Astrocyte (in vitro differentiated cells and primary cell): ENCODE measurements at regions not wholly inside any gene's neighbourhood (a gene's known extent, or its start where the extent isn't known, plus 50 kb on each side); places are given as distances from the start of the nearest gene placed in this dataset.

Source experiments
- DNase-seq: peaks from one replicate; pipeline ENCODE4 v3.0.0-alpha.2; 2010; ENCODE audit warnings: low read depth
- FAIRE-seq: peaks from 2 replicates; lab custom pipeline; 2011; peaks lifted over from hg19 to GRCh38; lab: Jason Lieb, UNC
- H2AFZ ChIP-seq: 2 replicates; pipeline ENCODE4 v1.6.0; 2012; ENCODE audit warnings: low read depth, low read length, inconsistent platforms
- H3K27ac ChIP-seq: 2 replicates; pipeline ENCODE4 v1.5.1; 2011; ENCODE audit warnings: low read depth, low read length, inconsistent platforms
- H3K27me3 ChIP-seq: 2 replicates; pipeline ENCODE4 v1.6.0; 2011; ENCODE audit warnings: low read length, inconsistent platforms; ENCODE audit not compliant: insufficient read depth
- H3K36me3 ChIP-seq: 2 replicates; pipeline ENCODE4 v1.5.1; 2011; ENCODE audit warnings: low read length, inconsistent platforms; ENCODE audit not compliant: insufficient read depth
- H3K4me1 ChIP-seq: 2 replicates; pipeline ENCODE4 v1.5.1; 2011; ENCODE audit warnings: low read length, inconsistent platforms; ENCODE audit not compliant: insufficient read depth
- H3K4me2 ChIP-seq: 2 replicates; pipeline ENCODE4 v1.6.0; 2012; ENCODE audit warnings: low read length, inconsistent platforms
- H3K4me3 ChIP-seq: 2 replicates; pipeline ENCODE4 v1.5.1; 2011; ENCODE audit warnings: low read depth, mild to moderate bottlenecking, low read length, inconsistent platforms; ENCODE audit not compliant: insufficient read depth
- H3K79me2 ChIP-seq: 2 replicates; pipeline ENCODE4 v1.6.0; 2012; ENCODE audit warnings: mild to moderate bottlenecking, low read length, inconsistent platforms; ENCODE audit not compliant: insufficient read depth
- H3K9ac ChIP-seq: 2 replicates; pipeline ENCODE4 v1.6.0; 2012; ENCODE audit warnings: mild to moderate bottlenecking, low read length, inconsistent platforms
- H3K9me3 ChIP-seq: 2 replicates; pipeline ENCODE4 v1.5.1; 2012; ENCODE audit warnings: low read depth, mild to moderate bottlenecking, low read length, inconsistent platforms; ENCODE audit not compliant: insufficient read depth
- H4K20me1 ChIP-seq: 2 replicates; pipeline ENCODE4 v1.6.0; 2012; ENCODE audit warnings: low read length, inconsistent platforms; ENCODE audit not compliant: insufficient read depth
- H3K27ac Mint-ChIP-seq: one replicate; pipeline ENCODE4 v1.8.0; 2021; ENCODE audit warnings: mild to moderate bottlenecking, mixed read lengths; ENCODE audit not compliant: unreplicated experiment
- H3K27me3 Mint-ChIP-seq: one replicate; pipeline ENCODE4 v1.8.0; 2021; ENCODE audit warnings: low read depth, mixed read lengths; ENCODE audit not compliant: unreplicated experiment
- H3K36me3 Mint-ChIP-seq: one replicate; pipeline ENCODE4 v1.8.0; 2021; ENCODE audit warnings: low read depth, mixed read lengths; ENCODE audit not compliant: unreplicated experiment
- H3K4me1 Mint-ChIP-seq: one replicate; pipeline ENCODE4 v1.8.0; 2021; ENCODE audit warnings: low read depth, mixed read lengths; ENCODE audit not compliant: unreplicated experiment
- H3K4me3 Mint-ChIP-seq: one replicate; pipeline ENCODE4 v1.8.0; 2021; ENCODE audit warnings: mild to moderate bottlenecking, moderate library complexity, mixed read lengths; ENCODE audit not compliant: unreplicated experiment
- H3K9me3 Mint-ChIP-seq: one replicate; pipeline ENCODE4 v1.8.0; 2021; ENCODE audit warnings: mild to moderate bottlenecking, mixed read lengths; ENCODE audit not compliant: unreplicated experiment
- CTCF ChIP-seq: IDR thresholded peaks from 2 replicates; pipeline ENCODE4 v1.5.1; 2011; ENCODE audit warnings: low read depth, mild to moderate bottlenecking, inconsistent platforms, low read length, moderate library complexity; ENCODE audit not compliant: insufficient read depth
- EZH2 ChIP-seq: IDR thresholded peaks from 2 replicates; pipeline ENCODE4 v1.6.1; 2012; ENCODE audit warnings: mild to moderate bottlenecking, low read length, inconsistent platforms; ENCODE audit not compliant: insufficient read depth

- Mint-ChIP-seq H3K27me3 (no peaks in the 10 kb centered on the region), H3K4me3 (no peak overlapping the region), H3K27ac (no peak overlapping the region), H3K36me3 (no peaks in the 10 kb centered on the region), H3K4me1 (peaks cover under 1% of the 10 kb centered on the region), H3K9me3 (no peaks in the 10 kb centered on the region)
- no peak overlapping the region for H3K9ac ChIP-seq
- no peaks in the 10 kb centered on the region for H3K79me2 ChIP-seq
- DNase-seq (no peak), FAIRE-seq (no peak)
- TF ChIP-seq CTCF (no peak), EZH2 (no peak)
- no peaks in the 10 kb centered on the region for H3K4me1 ChIP-seq
- no peaks in the 10 kb centered on the region for H4K20me1 ChIP-seq
- H3K36me3 ChIP-seq, result no peaks in the 10 kb centered on the region
- H3K9me3 ChIP-seq, result no peaks in the 10 kb centered on the region
- no peak overlapping the region for H3K4me2 ChIP-seq
- no peak overlapping the region for H3K27ac ChIP-seq
- no peak overlapping the region for H3K4me3 ChIP-seq
- H3K27me3 ChIP-seq, result no peaks in the 10 kb centered on the region
- no peak overlapping the region for H2AFZ ChIP-seq
Observed at GRCh38 chr5:152066784-152067183, 142.1 kb upstream of the GLRA1 start.

GRCh38 chr5:152063004-152063403 lies 138.4 kb upstream of the GLRA1 start:
- FAIRE-seq, result no peak
- H3K9me3 ChIP-seq, result no peaks in the 10 kb centered on the region

More at GRCh38 chr5:152063004-152063403, 138.4 kb upstream of the GLRA1 start:
- DNase-seq, result no peak
- H3K27me3 Mint-ChIP-seq, result no peaks in the 10 kb centered on the region
- Histone ChIP-seq H3K4me3 (no peak overlapping the region), H2AFZ (no peak overlapping the region), H3K4me2 (no peak overlapping the region), H3K4me1 (no peaks in the 10 kb centered on the region), H4K20me1 (no peaks in the 10 kb centered on the region), H3K9ac (no peak overlapping the region), H3K79me2 (no peaks in the 10 kb centered on the region), H3K27ac (no peak overlapping the region), H3K36me3 (no peaks in the 10 kb centered on the region), H3K27me3 (no peaks in the 10 kb centered on the region)
- no peaks in the 10 kb centered on the region for H3K9me3 Mint-ChIP-seq
- no peaks in the 10 kb centered on the region for H3K36me3 Mint-ChIP-seq
- TF ChIP-seq EZH2 (no peak), CTCF (no peak)
- no peak overlapping the region for H3K4me3 Mint-ChIP-seq
- no peak overlapping the region for H3K27ac Mint-ChIP-seq
- no peaks in the 10 kb centered on the region for H3K4me1 Mint-ChIP-seq
